Colonic mucosa (tissue), 4 donors: ENCODE measurements at regions not wholly inside any gene's neighbourhood (a gene's known extent, or its start where the extent isn't known, plus 50 kb on each side); places are given as distances from the start of the nearest gene placed in this dataset.

Source experiments
- DNase-seq: peaks from one replicate; pipeline ENCODE4 v3.0.0-alpha.2; 2020
- H3K27ac ChIP-seq: fragments of 200-600 bp; one replicate; pipeline ENCODE4 v1.8.0; 2021
- H3K27me3 ChIP-seq: fragments of 200-600 bp; one replicate; pipeline ENCODE4 v1.8.0; 2021
- H3K36me3 ChIP-seq: fragments of 200-600 bp; one replicate; pipeline ENCODE4 v1.8.0; 2021
- H3K4me1 ChIP-seq: fragments of 200-600 bp; one replicate; pipeline ENCODE4 v1.8.0; 2021; ENCODE audit warnings: mild to moderate bottlenecking
- H3K4me3 ChIP-seq: fragments of 200-600 bp; one replicate; pipeline ENCODE4 v1.8.0; 2021
- H3K9ac ChIP-seq, 2 donors: one replicate each; pipeline ENCODE4 v1.7.0; 2013; ENCODE audit warnings: control low read depth in 2 of 2, low read depth in 2 of 2, low read length in 2 of 2
- H3K9me3 ChIP-seq: fragments of 200-600 bp; one replicate; pipeline ENCODE4 v1.8.0; 2021
- CTCF ChIP-seq: fragments of 200-600 bp; IDR thresholded peaks from one replicate; pipeline ENCODE4 v1.8.0; 2022; ENCODE audit warnings: antibody characterized with exemption, mild to moderate bottlenecking
- intact Hi-C: fragments of 100-400 bp; cut with DNase I; formaldehyde crosslinking; loops from one replicate; pipeline ENCODE4 v1.14.1; 2022
- donor health status: healthy.
- donor health status: DM: no; HTN: no; CAD: no.
- donor health status: DM: no; HTN: no; CAD: no.

- no peak for DNase-seq
- H3K4me1 ChIP-seq = no peaks in the 10 kb centered on the region
- no peak overlapping the region for H3K9ac ChIP-seq
- H3K9me3 ChIP-seq = no peaks in the 10 kb centered on the region
- intact Hi-C loops = no loop called here
- H3K27ac ChIP-seq = no peak overlapping the region
- TF ChIP-seq CTCF = no peak
- no peak overlapping the region for H3K4me3 ChIP-seq
- H3K27me3 ChIP-seq = no peaks in the 10 kb centered on the region
- no peaks in the 10 kb centered on the region for H3K36me3 ChIP-seq
Observed at GRCh38 chr6:40796260-40797221, 209.4 kb upstream of the LRFN2 start.

- Histone ChIP-seq H3K9me3 (no peaks in the 10 kb centered on the region), H3K4me3 (no peak overlapping the region), H3K27ac (no peak overlapping the region), H3K4me1 (no peaks in the 10 kb centered on the region), H3K36me3 (no peaks in the 10 kb centered on the region), H3K27me3 (no peaks in the 10 kb centered on the region), H3K9ac (no peak overlapping the region)
- no peak for TF ChIP-seq CTCF
- DNase-seq = no peak
- intact Hi-C loops = no loop called here
Observed at GRCh38 chr6:40794586-40794985, 207.4 kb upstream of the LRFN2 start.

- no peak overlapping the region for H3K4me3 ChIP-seq
- intact Hi-C loops = no loop called here
- H3K9ac ChIP-seq = no peak overlapping the region
- no peak for DNase-seq
- no peak for TF ChIP-seq CTCF
- H3K27me3 ChIP-seq = no peaks in the 10 kb centered on the region
- H3K9me3 ChIP-seq = no peaks in the 10 kb centered on the region
- no peaks in the 10 kb centered on the region for H3K36me3 ChIP-seq
- H3K27ac ChIP-seq = no peak overlapping the region
- no peaks in the 10 kb centered on the region for H3K4me1 ChIP-seq
Observed at GRCh38 chr6:40792183-40792582, 205.0 kb upstream of the LRFN2 start.

- no peak overlapping the region for H3K27ac ChIP-seq
- intact Hi-C loops = no loop called here
- H3K4me1 ChIP-seq = no peaks in the 10 kb centered on the region
- no peak for TF ChIP-seq CTCF
- no peaks in the 10 kb centered on the region for H3K9me3 ChIP-seq
- no peak overlapping the region for H3K9ac ChIP-seq
- H3K27me3 ChIP-seq = no peaks in the 10 kb centered on the region
- no peak for DNase-seq
- no peak overlapping the region for H3K4me3 ChIP-seq
- no peaks in the 10 kb centered on the region for H3K36me3 ChIP-seq
Observed at GRCh38 chr6:40791004-40791403, 203.8 kb upstream of the LRFN2 start.

- DNase-seq = no peak
- H3K36me3 ChIP-seq = no peaks in the 10 kb centered on the region
- no peak for TF ChIP-seq CTCF
- H3K27me3 ChIP-seq = no peaks in the 10 kb centered on the region
- H3K9ac ChIP-seq = no peak overlapping the region
- intact Hi-C loops = no loop called here
- H3K4me1 ChIP-seq = no peaks in the 10 kb centered on the region
- H3K4me3 ChIP-seq = no peak overlapping the region
- no peaks in the 10 kb centered on the region for H3K9me3 ChIP-seq
- H3K27ac ChIP-seq = no peak overlapping the region
Observed at GRCh38 chr6:40788661-40789655, 201.8 kb upstream of the LRFN2 start.
